ENCODE measurements at regions not wholly inside any gene's neighbourhood (a gene's known extent, or its start where the extent isn't known, plus 50 kb on each side); places are given as distances from the start of the nearest gene placed in this dataset.

DNA sequence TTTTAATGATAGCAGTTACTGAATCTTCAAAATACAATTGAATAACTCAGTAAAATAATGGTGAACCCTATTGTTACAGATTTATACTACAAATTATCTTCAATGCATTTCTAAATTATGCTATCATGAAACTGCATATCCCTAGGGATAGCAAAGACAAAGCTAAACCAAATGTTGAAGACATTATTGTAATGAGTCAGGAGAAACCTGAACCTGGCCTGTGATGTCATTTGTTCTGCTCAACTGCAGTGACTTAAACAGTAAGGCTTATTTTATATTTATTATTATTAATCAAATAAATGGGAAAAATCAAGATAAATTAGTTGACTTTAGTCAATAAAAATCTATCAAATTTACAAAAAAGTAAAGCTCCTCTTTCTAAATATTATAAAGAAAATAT is 100.3 kb downstream of the UCHL5 start:
- TF ChIP-seq CTCF (IDR thresholded peaks at IDR 0.05; ENCODE audit: low read depth, low read length, missing control alignments): no peak
- Histone ChIP-seq H3K27me3 (replicated peaks) (no peaks in the 10 kb centered on the region), H3K36me3 (replicated peaks) (no peaks in the 10 kb centered on the region), H3K4me3 (ENCODE audit: low read depth, low read length) (no peak overlapping the region), H3K27ac (no peak overlapping the region)
- DNase-seq: peak; percentile 80
- in situ Hi-C loops (cut with HindIII; ENCODE audit: low pct_ligation_motif_present, low sequenced_read_pairs): no loop called here

DNA sequence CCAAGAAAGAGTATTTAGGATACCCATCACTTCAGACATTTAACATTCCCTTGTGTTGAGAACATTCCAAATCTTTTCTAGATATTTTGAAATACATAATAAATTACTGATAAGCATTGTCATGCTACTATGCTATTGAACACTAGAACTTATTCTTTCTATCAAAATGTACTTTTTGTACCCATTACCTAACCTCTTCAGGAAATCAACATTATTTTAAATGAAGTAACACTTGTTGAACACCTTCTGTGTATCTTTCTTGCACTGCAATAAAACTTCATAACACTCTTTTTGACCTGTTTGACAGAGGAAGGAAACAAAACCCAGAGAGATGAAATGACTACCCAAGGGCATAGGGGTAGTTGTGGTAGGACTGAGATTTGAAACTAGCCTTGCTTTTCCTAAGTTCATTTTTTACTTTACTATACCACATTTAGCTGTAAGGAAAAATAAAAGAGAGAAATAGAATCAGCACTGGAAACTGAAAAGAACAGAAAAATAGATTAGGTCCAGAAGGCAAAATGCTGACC is 99.4 kb downstream of the UCHL5 start:
- H3K36me3 ChIP-seq (replicated peaks): no peaks in the 10 kb centered on the region
- no peak for DNase-seq
- in situ Hi-C loops (cut with HindIII; ENCODE audit: low pct_ligation_motif_present, low sequenced_read_pairs): no loop called here
- H3K27me3 ChIP-seq (replicated peaks): no peaks in the 10 kb centered on the region
- no peak overlapping the region for H3K4me3 ChIP-seq (ENCODE audit: low read depth, low read length)
- no peak for TF ChIP-seq CTCF (IDR thresholded peaks at IDR 0.05; ENCODE audit: low read depth, low read length, missing control alignments)
- no peak overlapping the region for H3K27ac ChIP-seq
